ENCODE measurements at regions not wholly inside any gene's neighbourhood (a gene's known extent, or its start where the extent isn't known, plus 50 kb on each side); places are given as distances from the start of the nearest gene placed in this dataset.

DNA sequence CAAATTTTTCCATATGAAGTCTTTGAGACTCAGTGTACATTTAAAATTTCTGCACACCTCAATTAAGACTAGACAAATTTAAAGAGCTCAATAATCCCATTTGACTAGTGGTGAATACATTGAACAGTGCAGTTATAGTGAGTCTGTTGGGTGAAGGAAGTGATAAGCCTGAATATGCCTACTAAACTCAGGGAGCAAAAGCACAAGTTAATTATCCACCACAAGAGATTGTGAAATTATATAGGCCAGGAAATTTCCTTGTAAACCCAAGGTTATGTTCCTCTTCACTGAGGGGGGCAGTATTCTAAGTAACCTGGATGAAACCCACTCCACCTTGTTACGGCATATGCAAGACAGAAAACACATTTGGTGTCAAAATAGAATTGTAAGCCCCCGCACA, 612.9 kb upstream of the DAB2 start:
- no peak for DNase-seq (ENCODE audit: low read depth)

DNA sequence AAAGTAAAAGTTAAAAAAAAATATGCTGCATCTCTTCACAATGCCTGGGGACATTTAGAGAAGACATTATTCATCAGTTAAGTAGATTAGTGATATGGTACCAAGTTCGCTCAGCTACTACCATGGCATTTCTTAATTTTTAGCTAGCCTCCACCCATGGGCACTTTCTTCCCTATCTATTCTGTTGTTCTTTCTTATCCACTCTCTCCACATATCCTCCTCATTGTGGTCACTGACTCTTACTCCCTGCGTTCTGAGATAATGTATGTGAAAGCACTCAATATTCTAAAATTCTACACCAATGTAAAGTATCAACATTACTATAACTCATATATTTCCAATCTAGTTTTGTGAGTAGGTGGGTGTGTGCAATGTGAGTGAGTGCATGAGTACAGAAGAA, 609.7 kb upstream of the DAB2 start:
- DNase-seq (ENCODE audit: low read depth), result peak; percentile 7

DNA sequence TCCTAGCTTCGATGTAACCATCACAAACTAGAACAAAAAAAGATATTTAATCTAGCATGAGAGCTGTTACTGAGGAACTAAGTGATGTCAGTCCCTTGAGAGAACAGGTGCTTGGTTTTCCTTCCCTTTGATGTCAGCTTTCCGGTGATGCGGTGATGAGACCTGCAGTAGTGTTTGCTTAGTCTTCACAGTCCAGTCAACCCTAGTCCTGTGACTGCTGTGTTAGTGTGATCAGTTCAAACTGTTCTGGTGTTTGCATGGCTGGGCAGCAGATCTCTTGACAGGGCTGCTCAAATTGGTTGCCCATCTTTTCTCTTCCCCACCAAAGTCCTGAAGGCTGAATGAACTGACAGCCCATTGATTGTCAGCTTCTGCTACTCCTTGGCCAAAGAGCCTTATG, 608.6 kb upstream of the DAB2 start:
- no peak for DNase-seq (ENCODE audit: low read depth)

- DNase-seq (ENCODE audit: low read depth), result no peak
Observed at GRCh38 chr5:40033009-40033408, 608.2 kb upstream of the DAB2 start.

DNA sequence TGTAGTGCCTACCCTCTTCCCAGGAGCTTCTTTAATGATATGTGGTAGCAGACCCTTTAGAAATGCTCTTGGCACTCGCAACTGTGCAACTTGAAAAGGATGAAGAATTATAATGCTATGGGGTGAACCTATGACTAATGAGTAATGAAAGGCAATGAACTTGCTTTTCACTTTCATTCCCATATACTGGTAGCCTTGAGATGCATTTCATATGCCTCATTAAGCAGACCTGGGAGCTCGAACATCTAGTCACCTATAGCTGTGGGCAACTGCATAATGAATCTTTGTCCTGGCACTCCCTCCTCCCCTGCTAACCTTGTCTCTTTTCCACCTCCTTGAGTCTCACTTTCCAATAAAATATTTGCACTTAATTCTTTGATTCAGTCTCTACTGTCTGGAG, 605.9 kb upstream of the DAB2 start:
- no peak for DNase-seq (ENCODE audit: low read depth)

DNA sequence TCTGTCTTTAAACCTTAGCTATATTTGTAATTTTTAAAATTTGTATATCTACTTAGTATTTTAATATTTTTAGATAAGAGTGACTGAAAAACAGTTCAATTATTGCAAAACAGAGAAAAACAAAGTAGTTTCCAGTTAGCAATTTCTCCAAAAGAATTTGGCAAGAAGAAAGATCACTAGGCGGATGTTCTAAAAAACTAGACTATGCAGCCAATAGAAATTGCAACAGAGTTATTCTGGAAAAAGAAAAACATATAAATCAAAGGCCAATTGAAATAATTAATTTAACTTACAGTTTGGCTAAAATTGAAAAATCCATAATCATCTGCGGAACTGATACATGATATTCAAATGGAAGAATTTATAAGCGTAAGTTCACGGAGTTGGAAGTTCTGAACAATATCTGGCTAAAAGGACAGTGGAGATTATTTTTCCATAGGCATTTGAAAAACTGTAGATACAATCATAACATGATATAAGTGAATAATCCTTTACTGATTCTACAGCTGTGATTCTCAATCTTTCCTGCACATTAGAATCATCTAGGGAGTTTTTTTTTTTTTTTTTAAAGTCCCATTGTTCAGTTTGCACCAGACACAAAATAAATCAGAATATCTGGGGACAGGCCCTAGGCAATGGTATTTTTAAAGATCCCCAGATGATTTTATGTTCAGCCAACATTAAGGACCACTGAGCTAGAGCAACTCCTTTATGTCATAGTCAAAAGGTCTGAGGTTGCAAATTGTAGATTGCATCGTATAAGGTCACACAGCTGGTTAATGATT, 605.1 kb upstream of the DAB2 start:
- DNase-seq (ENCODE audit: low read depth), result no peak

GRCh38 chr5:40027400-40027799, 602.6 kb upstream of the DAB2 start:
- no peak for DNase-seq (ENCODE audit: low read depth)

DNA sequence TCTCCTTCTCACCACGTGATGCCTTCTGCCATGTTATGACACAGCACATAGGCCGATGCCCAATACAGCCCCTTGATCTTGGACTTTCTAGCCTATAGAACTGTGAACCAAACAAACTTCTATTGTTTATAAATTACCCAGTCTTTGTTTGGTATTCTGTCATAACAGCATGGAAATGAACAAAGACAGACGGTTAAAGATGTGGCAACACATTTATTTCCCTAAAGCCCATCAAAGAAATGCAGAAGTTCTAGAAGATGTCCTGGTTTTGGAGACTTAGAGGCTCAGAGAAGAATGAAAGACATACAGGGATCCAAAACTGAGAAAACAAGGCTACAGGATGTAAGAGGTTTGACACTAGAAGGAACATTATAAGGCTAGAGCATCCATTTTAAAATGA, 600.8 kb upstream of the DAB2 start:
- no peak for DNase-seq (ENCODE audit: low read depth)

DNA sequence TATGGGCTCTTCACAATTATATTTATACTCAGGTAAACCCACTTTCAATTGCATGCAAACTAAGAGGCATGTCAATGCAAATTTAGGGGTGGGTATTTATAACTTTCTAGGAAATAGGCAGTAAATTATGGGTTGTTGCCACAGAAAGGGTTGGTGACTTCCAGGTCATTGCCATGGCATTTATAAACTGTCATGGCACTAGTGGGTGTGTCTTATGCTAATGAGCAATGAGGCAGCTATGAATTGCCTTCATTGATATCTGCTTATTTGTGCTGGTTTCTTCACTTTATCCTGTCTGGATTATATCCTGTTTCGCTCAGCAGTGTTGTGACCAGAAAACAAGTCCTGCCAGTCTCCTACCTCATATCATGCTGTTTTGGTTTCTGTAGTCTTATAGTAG, 597.3 kb upstream of the DAB2 start:
- DNase-seq (ENCODE audit: low read depth), result no peak

DNA sequence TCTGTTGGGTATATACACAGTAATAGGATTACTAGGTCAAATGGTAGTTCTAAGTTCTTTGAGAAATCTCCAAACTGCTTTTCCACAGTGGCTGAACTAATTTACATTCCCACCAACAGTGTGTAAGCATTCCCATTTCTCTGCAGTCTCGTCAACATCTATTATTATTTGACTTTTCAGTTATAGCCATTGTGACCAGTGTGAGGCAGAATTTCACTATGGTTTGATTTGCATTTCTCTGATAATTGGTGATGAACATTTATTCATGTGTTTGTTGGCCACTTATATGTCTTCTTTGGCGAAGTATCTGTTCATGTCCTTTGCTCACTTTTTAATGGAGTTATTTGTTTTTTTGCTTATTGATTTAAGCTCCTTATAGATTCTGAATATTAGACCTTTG, 596.2 kb upstream of the DAB2 start:
- DNase-seq (ENCODE audit: low read depth), result no peak

DNA sequence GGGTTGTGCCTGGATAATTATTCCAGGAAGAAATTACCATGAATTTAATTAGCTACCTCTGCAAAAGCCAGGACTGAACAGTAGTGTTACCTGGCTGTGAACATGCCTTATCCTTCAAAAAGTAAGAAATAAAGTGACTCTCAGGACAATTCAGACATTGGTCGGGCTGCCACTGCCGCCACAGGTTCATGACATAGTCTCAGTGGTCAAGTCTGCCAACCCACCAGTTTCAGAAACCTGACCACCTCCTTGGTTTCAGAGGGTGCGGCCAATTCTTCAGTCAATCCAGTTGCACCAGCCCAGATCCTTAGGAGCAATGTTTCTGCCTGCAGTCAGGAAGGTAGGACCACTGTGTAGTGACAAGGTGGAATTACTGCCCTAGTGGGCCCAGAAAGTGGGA, 593.1 kb upstream of the DAB2 start:
- no peak for DNase-seq (ENCODE audit: low read depth)

DNA sequence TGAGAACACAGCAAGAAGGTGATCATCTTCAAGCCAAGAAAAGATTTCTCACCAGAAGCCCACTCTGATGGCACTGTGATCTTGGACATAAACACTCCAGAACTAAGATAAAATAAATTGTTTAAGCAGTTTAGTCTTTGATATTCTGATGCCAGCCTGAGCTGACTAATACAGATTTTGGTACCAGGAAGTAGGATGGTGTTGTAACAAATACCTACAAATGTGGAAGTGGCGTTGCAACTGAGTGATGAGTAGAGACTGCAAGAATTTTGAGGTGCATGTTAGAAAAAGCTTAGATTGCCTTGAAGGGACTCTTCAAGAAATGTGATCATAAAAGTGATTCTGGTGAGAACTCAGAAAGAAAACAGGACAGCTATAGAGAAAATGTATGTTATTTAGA, 592.4 kb upstream of the DAB2 start:
- no peak for DNase-seq (ENCODE audit: low read depth)

DNA sequence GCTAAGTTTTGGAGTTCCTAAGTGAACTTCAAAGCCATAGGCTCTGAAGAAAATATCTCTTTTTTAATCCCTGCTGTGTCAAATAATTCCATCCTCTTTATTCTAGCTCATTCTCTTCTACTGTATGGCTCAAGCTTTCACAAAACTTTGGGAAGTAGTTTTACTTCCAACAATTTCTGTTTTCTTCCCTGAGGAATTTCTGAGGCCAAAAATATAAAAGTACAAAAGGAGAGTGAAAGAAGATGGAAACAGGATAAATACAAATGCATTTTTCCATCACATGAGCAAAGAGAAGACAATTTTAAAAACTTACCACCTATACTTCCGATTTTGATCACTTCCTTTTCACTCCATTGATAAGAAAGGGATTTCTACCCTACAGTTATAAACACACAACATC, 585.7 kb upstream of the DAB2 start:
- DNase-seq (ENCODE audit: low read depth), result no peak

- no peak for DNase-seq (ENCODE audit: low read depth)
Observed at GRCh38 chr5:40006260-40006659, 581.5 kb upstream of the DAB2 start.

DNA sequence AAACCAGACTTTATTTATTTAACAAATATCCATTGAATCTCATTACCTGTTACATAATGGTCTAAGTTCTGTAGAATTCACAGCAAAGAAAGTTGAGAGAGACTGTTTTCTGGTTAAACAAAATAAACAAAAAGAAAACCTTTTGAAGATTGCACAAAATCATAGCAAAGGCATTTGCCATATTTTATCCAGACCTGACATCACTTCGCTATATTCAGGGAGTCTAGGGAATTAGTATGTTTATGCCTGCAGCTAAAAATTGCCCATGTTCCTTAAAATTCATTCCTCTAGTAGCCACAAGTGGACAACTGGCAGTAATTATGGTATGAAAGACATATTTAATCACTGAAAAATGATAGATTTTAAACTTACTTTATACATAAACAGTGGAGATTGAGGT, 577.0 kb upstream of the DAB2 start:
- no peak for DNase-seq (ENCODE audit: low read depth)

GRCh38 chr5:39998518-39998917, 573.7 kb upstream of the DAB2 start:
- DNase-seq (ENCODE audit: low read depth), result no peak

- DNase-seq (ENCODE audit: low read depth), result no peak
Observed at GRCh38 chr5:39995990-39996389, 571.2 kb upstream of the DAB2 start.

- DNase-seq (ENCODE audit: low read depth), result no peak
Observed at GRCh38 chr5:39992617-39993202, 567.9 kb upstream of the DAB2 start.

DNA sequence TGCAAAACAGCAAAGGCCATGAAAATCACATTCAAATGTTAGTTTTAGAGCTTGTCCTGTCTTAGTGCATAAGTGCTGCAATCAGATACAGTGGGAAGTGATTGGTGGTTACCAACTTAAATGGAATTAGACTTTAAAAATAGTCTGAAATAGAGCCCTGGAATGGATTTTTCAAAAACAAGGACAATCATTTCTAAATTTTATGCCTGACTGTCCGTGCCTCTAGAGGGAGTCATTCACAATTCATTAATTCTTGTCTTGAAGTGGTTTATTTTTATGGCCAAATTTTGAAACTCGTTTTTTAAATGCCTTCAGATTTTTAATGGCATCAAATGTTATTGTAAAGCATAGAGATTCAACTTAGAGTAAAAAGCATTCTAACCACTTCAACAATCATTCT, 561.8 kb upstream of the DAB2 start:
- DNase-seq (ENCODE audit: low read depth), result no peak

GRCh38 chr5:39980056-39980455, 555.3 kb upstream of the DAB2 start:
- DNase-seq (ENCODE audit: low read depth), result no peak

DNA sequence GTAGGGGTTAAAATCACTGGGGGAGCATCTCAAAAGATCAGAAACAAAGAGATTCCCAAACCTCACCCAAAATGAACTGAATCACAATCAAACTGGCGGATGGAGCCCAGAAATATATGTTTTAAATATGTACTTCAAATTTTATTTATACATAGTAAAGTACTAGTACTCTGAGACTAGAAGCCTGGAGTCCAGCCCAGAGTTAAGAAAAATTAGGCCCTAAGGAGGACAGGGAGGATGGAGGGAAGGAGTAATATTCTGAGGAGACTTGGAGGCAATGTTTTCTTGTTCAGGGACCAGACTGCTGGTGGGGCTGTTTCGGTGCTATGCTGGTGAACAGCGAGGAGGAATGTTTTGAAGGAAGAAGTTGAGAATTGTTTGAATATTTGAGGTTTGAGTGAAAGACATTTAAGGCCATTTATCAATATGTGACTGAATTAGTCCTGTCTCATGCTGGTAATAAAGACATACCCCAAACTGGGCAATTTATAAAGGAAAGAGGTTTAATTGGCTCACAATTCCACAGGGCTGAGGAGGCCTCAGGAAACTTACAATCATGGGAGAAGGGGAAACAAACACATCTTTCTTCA, 552.4 kb upstream of the DAB2 start:
- no peak for DNase-seq (ENCODE audit: low read depth)

GRCh38 chr5:39970117-39970798, 545.5 kb upstream of the DAB2 start:
- no peak for DNase-seq (ENCODE audit: low read depth)

DNA sequence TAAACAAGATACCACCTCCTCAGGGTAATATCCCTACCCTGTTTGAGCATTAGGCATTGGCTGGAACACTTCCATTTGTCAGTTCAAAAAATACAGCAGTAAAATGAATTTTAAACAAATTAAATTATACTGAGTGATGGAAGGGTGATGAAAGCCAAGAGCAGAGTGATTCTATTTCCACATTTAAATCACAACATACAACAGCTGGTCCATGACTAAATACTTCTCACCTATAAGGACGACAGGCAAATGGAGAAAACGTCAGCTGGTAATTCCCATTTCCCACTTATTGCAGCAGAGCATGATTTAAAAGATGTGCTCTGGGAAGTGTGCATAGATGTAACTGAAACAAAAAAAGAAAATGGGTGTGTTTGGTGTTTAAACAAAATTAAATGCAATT, 543.6 kb upstream of the DAB2 start:
- no peak for DNase-seq (ENCODE audit: low read depth)

Data from CMK (cell line).